ENCODE measurements at regions not wholly inside any gene's neighbourhood (a gene's known extent, or its start where the extent isn't known, plus 50 kb on each side); places are given as distances from the start of the nearest gene placed in this dataset.

GRCh38 chr20:48523191-48523995, 304.4 kb downstream of the PREX1 start (continued):
- no peak for TF ChIP-seq SYNCRIP (IDR thresholded peaks at IDR 0.05; ENCODE audit: insufficient read depth, low read depth, low read length)
- no peak for TF ChIP-seq NFIB (CRISPR knock-in tag; IDR thresholded peaks at IDR 0.05; ENCODE audit: borderline replicate concordance)
- 0 out of 2 replicates have a peak, but pooled peaks have one; percentile 40 for TF ChIP-seq SNAPC4 (CRISPR knock-in tag; IDR thresholded peaks at IDR 0.05)
- TF ChIP-seq PATZ1 (CRISPR knock-in tag; IDR thresholded peaks at IDR 0.05): peak; percentile 60
- peak; percentile 89; the same call in 1 of the 2 replicates for TF ChIP-seq ZBTB20 (CRISPR knock-in tag; IDR thresholded peaks at IDR 0.05; ENCODE audit: borderline replicate concordance, low read depth)
- TF ChIP-seq ZNF383 (CRISPR knock-in tag; IDR thresholded peaks at IDR 0.05; ENCODE audit: borderline replicate concordance): no peak
- TF ChIP-seq ZKSCAN8 (CRISPR knock-in tag; IDR thresholded peaks at IDR 0.05; ENCODE audit: borderline replicate concordance): peak; percentile 91
- no peak for TF ChIP-seq ATF1 (CRISPR knock-in tag; IDR thresholded peaks at IDR 0.05)
- peak; percentile 99 for TF ChIP-seq ZBTB44 (CRISPR knock-in tag; IDR thresholded peaks at IDR 0.05)
- no peak for TF ChIP-seq CHD2 (IDR thresholded peaks at IDR 0.05; ENCODE audit: low read depth, low read length)
- TF ChIP-seq ZFY (CRISPR knock-in tag; IDR thresholded peaks at IDR 0.05): peak; percentile 38
- TF ChIP-seq ZNF816 (CRISPR knock-in tag; IDR thresholded peaks at IDR 0.05; ENCODE audit: borderline replicate concordance): no peak; the same call in 1 of the 2 replicates
- TF ChIP-seq, protein P1, sequence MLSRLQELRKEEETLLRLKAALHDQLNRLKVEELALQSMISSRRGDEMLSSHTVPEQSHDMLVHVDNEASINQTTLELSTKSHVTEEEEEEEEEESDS (CRISPR knock-in tag; IDR thresholded peaks at IDR 0.05; ENCODE audit: borderline replicate concordance): peak; percentile 34; the same call in 1 of the 2 replicates
- no peak for TF ChIP-seq ZNF33A (CRISPR knock-in tag; IDR thresholded peaks at IDR 0.05; ENCODE audit: borderline replicate concordance)
- peak; percentile 99 for TF ChIP-seq ZNF331 (CRISPR knock-in tag; IDR thresholded peaks at IDR 0.05)
- peak; percentile 60; the same call in 1 of the 2 replicates for TF ChIP-seq SMYD3 (CRISPR knock-in tag; IDR thresholded peaks at IDR 0.05)
- peak; percentile 95; the same call in 1 of the 2 replicates for TF ChIP-seq ISX (CRISPR knock-in tag; conservative IDR thresholded peaks at IDR 0.05)
- no peak for TF ChIP-seq CBFB (CRISPR knock-in tag; IDR thresholded peaks at IDR 0.05)
- peak; percentile 98 for TF ChIP-seq ZNF792 (CRISPR knock-in tag; IDR thresholded peaks at IDR 0.05)
- TF ChIP-seq ZNF746 (CRISPR knock-in tag; IDR thresholded peaks at IDR 0.05): no peak
